HG02938 (cell line): ENCODE measurements at regions not wholly inside any gene's neighbourhood (a gene's known extent, or its start where the extent isn't known, plus 50 kb on each side); places are given as distances from the start of the nearest gene placed in this dataset.

Source experiments
- ATAC-seq: cut with Tn5 transposase; IDR thresholded peaks from one replicate; pipeline ENCODE4 v1.9.1; 2021; ENCODE audit warnings: mild to moderate bottlenecking, moderate library complexity; ENCODE audit not compliant: unreplicated experiment

- no peak for ATAC-seq
Observed at GRCh38 chr6:12648171-12648570, 68.4 kb upstream of the PHACTR1 start.

GRCh38 chr6:12649325-12649724 is 67.2 kb upstream of the PHACTR1 start:
- ATAC-seq = no peak

GRCh38 chr6:12653486-12653885 is 63.1 kb upstream of the PHACTR1 start:
- no peak for ATAC-seq

DNA sequence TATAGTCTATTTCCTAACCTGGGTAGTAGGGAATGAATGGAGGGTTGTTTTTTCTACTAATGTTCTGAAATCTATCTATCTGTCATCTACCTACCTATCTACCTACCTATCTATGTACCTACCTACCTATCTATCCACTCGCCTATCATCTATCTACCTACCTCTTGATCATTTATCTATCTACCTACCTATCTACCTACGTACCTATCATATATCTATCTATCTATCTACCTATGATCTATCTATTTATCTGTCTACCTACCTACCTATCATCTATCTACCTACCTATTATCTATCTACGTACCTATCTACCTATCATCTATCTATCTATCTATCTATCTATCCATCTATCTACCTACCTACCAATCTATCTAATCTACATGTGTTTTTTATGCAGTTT is 62.5 kb upstream of the PHACTR1 start:
- ATAC-seq = no peak

- no peak for ATAC-seq
Observed at GRCh38 chr6:12654514-12654913, 62.1 kb upstream of the PHACTR1 start.

DNA sequence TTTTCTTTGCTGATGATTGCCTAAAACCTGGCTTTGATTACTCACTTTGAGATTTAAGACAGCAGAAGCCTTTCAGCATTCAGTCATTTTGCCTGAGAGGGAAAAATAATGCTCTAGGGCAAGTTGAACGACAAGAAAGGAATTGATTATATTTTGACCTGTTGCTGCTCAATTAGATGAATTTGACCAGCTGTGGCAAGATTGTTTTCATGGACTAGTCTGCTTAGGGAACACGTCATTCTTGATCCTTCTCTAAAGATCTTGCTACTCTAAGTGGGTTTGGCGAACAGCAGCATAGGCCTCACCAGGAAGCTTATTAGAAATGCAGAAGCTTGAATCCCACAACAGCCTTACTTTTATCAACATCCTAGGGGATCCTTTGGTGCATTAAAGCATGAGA is 59.7 kb upstream of the PHACTR1 start:
- ATAC-seq = no peak

GRCh38 chr6:12657884-12658283 is 58.7 kb upstream of the PHACTR1 start:
- no peak for ATAC-seq

- ATAC-seq = no peak
Observed at GRCh38 chr6:12661432-12662089, 55.0 kb upstream of the PHACTR1 start.
